ENCODE measurements at regions not wholly inside any gene's neighbourhood (a gene's known extent, or its start where the extent isn't known, plus 50 kb on each side); places are given as distances from the start of the nearest gene placed in this dataset.

DNA sequence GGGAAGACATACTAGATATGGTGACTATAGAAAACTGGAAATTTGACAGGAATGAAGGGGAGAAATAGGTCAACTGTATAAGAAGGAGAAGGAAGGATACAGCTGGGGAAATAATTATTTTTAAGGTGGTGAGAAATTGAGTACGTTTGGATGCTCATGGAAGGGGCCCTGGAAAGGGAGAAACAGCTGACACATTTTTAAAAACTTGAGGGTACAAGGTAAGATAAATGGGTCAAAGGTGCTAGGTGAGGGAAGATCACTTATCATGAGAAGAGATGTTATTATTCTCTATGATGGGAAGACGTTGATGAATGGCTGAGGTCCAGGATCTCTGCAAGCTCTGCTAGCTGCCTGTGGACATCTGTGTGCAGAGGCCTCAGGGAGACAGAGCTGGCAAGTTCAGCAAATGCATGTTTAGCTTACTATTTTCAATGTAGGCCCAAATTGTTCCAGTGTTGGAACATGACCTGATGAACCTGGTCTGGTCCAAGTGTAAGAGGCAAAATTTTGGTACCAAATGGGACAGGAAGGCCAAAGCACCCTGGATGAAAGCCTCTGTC lies 181.7 kb downstream of the MTRR start:
- Histone ChIP-seq H2AFZ (ENCODE audit: low read depth, low read length) (no peak overlapping the region), H3K9ac (ENCODE audit: low read length) (no peak overlapping the region), H3K9me2 (ENCODE audit: insufficient read depth, low read length) (no peaks in the 10 kb centered on the region), H3K36me3 (ENCODE audit: insufficient read depth, low read length) (no peaks in the 10 kb centered on the region), H3K9me3 (ENCODE audit: low read length) (no peaks in the 10 kb centered on the region), H3K79me2 (replicated peaks; ENCODE audit: insufficient read depth, low read length) (no peaks in the 10 kb centered on the region), H3K4me2 (ENCODE audit: low read length) (no peak overlapping the region), H3F3A (ENCODE audit: insufficient read depth, low read length, poor library complexity, severe bottlenecking) (no peaks in the 10 kb centered on the region), H3K27me3 (ENCODE audit: insufficient read depth, low read depth, low read length) (no peaks in the 10 kb centered on the region), H3K4me3 (ENCODE audit: low read length) (no peak overlapping the region), H3K27ac (ENCODE audit: low read length) (no peak overlapping the region), H4K20me1 (ENCODE audit: insufficient read depth) (no peaks in the 10 kb centered on the region)
- no peak for TF ChIP-seq SMC3 (conservative IDR thresholded peaks at IDR 0.05; ENCODE audit: poor library complexity)
- TF ChIP-seq MXI1 (conservative IDR thresholded peaks at IDR 0.05; ENCODE audit: poor library complexity, severe bottlenecking), result no peak
- no peak for TF ChIP-seq POLR2AphosphoS5 (IDR thresholded peaks at IDR 0.05)
- TF ChIP-seq EP300 (conservative IDR thresholded peaks at IDR 0.05; ENCODE audit: poor library complexity, severe bottlenecking), result no peak

DNA sequence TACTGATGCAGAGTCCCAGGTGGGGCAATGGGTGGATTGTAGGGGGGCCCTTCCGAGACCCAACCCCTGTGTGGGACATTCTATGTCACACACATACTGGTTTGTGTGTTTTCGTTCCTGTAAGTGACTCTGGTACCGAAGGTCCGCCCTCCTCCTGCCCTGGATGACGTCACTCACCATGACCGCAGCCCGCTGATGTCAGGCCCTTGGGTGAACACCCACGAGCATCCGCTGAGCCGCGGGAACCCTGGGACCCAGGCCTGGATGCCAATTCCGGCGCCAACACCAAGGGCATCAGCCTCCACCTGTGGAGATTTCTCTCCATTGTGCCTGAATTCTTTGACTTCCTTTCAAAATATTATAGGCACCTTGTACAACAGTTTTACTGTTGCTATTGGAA lies 184.3 kb downstream of the MTRR start:
- H3K9me2 ChIP-seq (ENCODE audit: insufficient read depth, low read length), result no peaks in the 10 kb centered on the region
- no peaks in the 10 kb centered on the region for H3K36me3 ChIP-seq (ENCODE audit: insufficient read depth, low read length)
- no peaks in the 10 kb centered on the region for H3K27me3 ChIP-seq (ENCODE audit: insufficient read depth, low read depth, low read length)
- TF ChIP-seq SMC3 (conservative IDR thresholded peaks at IDR 0.05; ENCODE audit: poor library complexity) (no peak), TAF1 (IDR thresholded peaks at IDR 0.05; ENCODE audit: low read depth) (no peak), EP300 (conservative IDR thresholded peaks at IDR 0.05; ENCODE audit: poor library complexity, severe bottlenecking) (no peak), EZH2 (IDR thresholded peaks at IDR 0.05; ENCODE audit: borderline replicate concordance, insufficient read depth, low read length, poor library complexity, severe bottlenecking) (no peak), POLR2AphosphoS5 (IDR thresholded peaks at IDR 0.05) (no peak), MXI1 (conservative IDR thresholded peaks at IDR 0.05; ENCODE audit: poor library complexity, severe bottlenecking) (no peak), RAD21 (conservative IDR thresholded peaks at IDR 0.05) (no peak)
- TF ChIP-seq, protein P1, sequence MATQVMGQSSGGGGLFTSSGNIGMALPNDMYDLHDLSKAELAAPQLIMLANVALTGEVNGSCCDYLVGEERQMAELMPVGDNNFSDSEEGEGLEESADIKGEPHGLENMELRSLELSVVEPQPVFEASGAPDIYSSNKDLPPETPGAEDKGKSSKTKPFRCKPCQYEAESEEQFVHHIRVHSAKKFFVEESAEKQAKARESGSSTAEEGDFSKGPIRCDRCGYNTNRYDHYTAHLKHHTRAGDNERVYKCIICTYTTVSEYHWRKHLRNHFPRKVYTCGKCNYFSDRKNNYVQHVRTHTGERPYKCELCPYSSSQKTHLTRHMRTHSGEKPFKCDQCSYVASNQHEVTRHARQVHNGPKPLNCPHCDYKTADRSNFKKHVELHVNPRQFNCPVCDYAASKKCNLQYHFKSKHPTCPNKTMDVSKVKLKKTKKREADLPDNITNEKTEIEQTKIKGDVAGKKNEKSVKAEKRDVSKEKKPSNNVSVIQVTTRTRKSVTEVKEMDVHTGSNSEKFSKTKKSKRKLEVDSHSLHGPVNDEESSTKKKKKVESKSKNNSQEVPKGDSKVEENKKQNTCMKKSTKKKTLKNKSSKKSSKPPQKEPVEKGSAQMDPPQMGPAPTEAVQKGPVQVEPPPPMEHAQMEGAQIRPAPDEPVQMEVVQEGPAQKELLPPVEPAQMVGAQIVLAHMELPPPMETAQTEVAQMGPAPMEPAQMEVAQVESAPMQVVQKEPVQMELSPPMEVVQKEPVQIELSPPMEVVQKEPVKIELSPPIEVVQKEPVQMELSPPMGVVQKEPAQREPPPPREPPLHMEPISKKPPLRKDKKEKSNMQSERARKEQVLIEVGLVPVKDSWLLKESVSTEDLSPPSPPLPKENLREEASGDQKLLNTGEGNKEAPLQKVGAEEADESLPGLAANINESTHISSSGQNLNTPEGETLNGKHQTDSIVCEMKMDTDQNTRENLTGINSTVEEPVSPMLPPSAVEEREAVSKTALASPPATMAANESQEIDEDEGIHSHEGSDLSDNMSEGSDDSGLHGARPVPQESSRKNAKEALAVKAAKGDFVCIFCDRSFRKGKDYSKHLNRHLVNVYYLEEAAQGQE (IDR thresholded peaks at IDR 0.05; ENCODE audit: borderline replicate concordance), result no peak
- TF ChIP-seq, protein P2, sequence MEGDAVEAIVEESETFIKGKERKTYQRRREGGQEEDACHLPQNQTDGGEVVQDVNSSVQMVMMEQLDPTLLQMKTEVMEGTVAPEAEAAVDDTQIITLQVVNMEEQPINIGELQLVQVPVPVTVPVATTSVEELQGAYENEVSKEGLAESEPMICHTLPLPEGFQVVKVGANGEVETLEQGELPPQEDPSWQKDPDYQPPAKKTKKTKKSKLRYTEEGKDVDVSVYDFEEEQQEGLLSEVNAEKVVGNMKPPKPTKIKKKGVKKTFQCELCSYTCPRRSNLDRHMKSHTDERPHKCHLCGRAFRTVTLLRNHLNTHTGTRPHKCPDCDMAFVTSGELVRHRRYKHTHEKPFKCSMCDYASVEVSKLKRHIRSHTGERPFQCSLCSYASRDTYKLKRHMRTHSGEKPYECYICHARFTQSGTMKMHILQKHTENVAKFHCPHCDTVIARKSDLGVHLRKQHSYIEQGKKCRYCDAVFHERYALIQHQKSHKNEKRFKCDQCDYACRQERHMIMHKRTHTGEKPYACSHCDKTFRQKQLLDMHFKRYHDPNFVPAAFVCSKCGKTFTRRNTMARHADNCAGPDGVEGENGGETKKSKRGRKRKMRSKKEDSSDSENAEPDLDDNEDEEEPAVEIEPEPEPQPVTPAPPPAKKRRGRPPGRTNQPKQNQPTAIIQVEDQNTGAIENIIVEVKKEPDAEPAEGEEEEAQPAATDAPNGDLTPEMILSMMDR (IDR thresholded peaks at IDR 0.05; ENCODE audit: poor library complexity, severe bottlenecking), result no peak
- no peaks in the 10 kb centered on the region for H3F3A ChIP-seq (ENCODE audit: insufficient read depth, low read length, poor library complexity, severe bottlenecking)
- no peak overlapping the region for H3K27ac ChIP-seq (ENCODE audit: low read length)
- H3K4me2 ChIP-seq (ENCODE audit: low read length), result no peak overlapping the region
- no peaks in the 10 kb centered on the region for H3K79me2 ChIP-seq (replicated peaks; ENCODE audit: insufficient read depth, low read length)
- no peak overlapping the region for H3K9ac ChIP-seq (ENCODE audit: low read length)
- H2AFZ ChIP-seq (ENCODE audit: low read depth, low read length), result no peak overlapping the region
- H3K9me3 ChIP-seq (ENCODE audit: low read length), result no peaks in the 10 kb centered on the region
- no peaks in the 10 kb centered on the region for H4K20me1 ChIP-seq (ENCODE audit: insufficient read depth)
- H3K4me3 ChIP-seq (ENCODE audit: low read length), result no peak overlapping the region

All from neural cell (in vitro differentiated cells).